ENCODE measurements at regions not wholly inside any gene's neighbourhood (a gene's known extent, or its start where the extent isn't known, plus 50 kb on each side); places are given as distances from the start of the nearest gene placed in this dataset.
"Not testable (repeated sequence)": the region's sequence is repeated elsewhere in the genome, so short reads cannot be mapped to it uniquely, and the experiment has no call there.

GRCh38 chr14:104420523-104420922 lies 159.0 kb upstream of the C14orf180 start:
- not testable (repeated sequence) for TF ChIP-seq CTCF (IDR thresholded peaks at IDR 0.05; ENCODE audit: borderline replicate concordance, extremely low read depth, low read length, poor library complexity, severe bottlenecking); EZH2 (IDR thresholded peaks at IDR 0.05; ENCODE audit: borderline replicate concordance, low read depth, low read length, severe bottlenecking)
